SK-N-MC (cell line): ENCODE measurements at regions not wholly inside any gene's neighbourhood (a gene's known extent, or its start where the extent isn't known, plus 50 kb on each side); places are given as distances from the start of the nearest gene placed in this dataset.

Experiments used
- EZH2 ChIP-seq: fragments of 200-600 bp; sonication (generic); IDR thresholded peaks from one replicate; pipeline ENCODE4 v1.6.1; 2017; ENCODE audit warnings: antibody characterized with exemption
- POLR2AphosphoS5 ChIP-seq: IDR thresholded peaks from 2 replicates; pipeline ENCODE4 v1.6.1; 2012; ENCODE audit warnings: mild to moderate bottlenecking, low read depth, low read length, borderline replicate concordance

DNA sequence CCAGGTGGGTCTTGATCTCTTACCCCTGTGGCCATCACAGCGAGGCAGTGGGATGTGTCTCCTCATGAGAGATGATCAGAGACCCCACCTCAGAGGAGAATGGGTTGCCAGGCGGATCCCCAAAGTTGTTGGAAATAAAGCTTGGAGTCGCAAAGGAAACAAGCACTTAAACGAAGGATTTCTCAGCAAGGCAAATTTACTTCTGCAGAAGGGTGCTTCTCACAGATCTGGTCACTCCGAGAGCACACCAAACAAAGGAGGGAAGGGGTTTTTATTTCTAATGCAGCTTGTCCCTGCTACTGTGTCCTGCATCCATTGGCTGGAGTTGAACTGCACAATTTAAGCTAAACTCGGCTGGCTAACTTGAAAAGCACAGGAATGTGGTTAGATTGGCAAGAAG is 466.6 kb upstream of the EYS start:
- TF ChIP-seq EZH2 (no peak), POLR2AphosphoS5 (no peak)
